PC-3 (cell line): ENCODE measurements at regions not wholly inside any gene's neighbourhood (a gene's known extent, or its start where the extent isn't known, plus 50 kb on each side); places are given as distances from the start of the nearest gene placed in this dataset.

Source experiments
- ATAC-seq: fragments of 200-7000 bp; cut with Tn5 transposase; 2 replicates; pipeline ENCODE4 v1.9.1; 2020; ENCODE audit warnings: mild to moderate bottlenecking, moderate library complexity
- BruUV-seq: library from RNA; stranded (reverse); fragments of 400-500 nt; replicated peaks from 2 replicates; lab custom pipeline; 2021; lab: Mats Ljungman, UMichigan
- CTCF ChIA-PET: fragments of 300-600 bp; sonication (Branson Sonifier 250); formaldehyde crosslinking; loops from one replicate; lab custom pipeline; 2022; ENCODE audit warnings: antibody characterized with exemption; lab: Charles Lee
- POLR2A ChIA-PET: fragments of 300-600 bp; sonication (Branson Sonifier 250); formaldehyde crosslinking; loops from one replicate; lab custom pipeline; 2022; ENCODE audit warnings: antibody characterized with exemption; ENCODE audit not compliant: unreplicated experiment; lab: Charles Lee
- DNase-seq: peaks from one replicate; pipeline ENCODE4 v3.0.0-alpha.2; 2015
- H2AFZ ChIP-seq: fragments of 300-600 bp; sonication (generic); 2 replicates; pipeline ENCODE4 v1.6.0; 2016; ENCODE audit warnings: antibody characterized with exemption, low read length
- H3F3A ChIP-seq: fragments of 300-600 bp; sonication (generic); one replicate; pipeline ENCODE4 v1.6.0; 2017; ENCODE audit warnings: antibody characterized with exemption, low read length, control low read depth, mild to moderate bottlenecking; ENCODE audit not compliant: unreplicated experiment
- H3K27ac ChIP-seq: fragments of 300-600 bp; sonication (generic); 2 replicates; pipeline ENCODE4 v1.5.1; 2016; ENCODE audit warnings: mild to moderate bottlenecking, low read length
- H3K27me3 ChIP-seq: fragments of 300-600 bp; sonication (generic); 2 replicates; pipeline ENCODE4 v1.6.1; 2016; ENCODE audit warnings: low read length, mixed read lengths
- H3K36me3 ChIP-seq: fragments of 300-600 bp; sonication (generic); 2 replicates; pipeline ENCODE4 v1.6.1; 2016; ENCODE audit warnings: low read depth, mixed run types, low read length, mixed read lengths
- H3K4me1 ChIP-seq: fragments of 300-600 bp; sonication (generic); 2 replicates; pipeline ENCODE4 v1.5.1; 2016; ENCODE audit warnings: low read length; ENCODE audit not compliant: insufficient read depth
- H3K4me2 ChIP-seq: fragments of 300-600 bp; sonication (generic); 2 replicates; pipeline ENCODE4 v1.6.0; 2016; ENCODE audit warnings: low read length
- H3K4me3 ChIP-seq: fragments of 300-600 bp; sonication (generic); 2 replicates; pipeline ENCODE4 v1.5.1; 2016; ENCODE audit warnings: mild to moderate bottlenecking, low read length, mixed read lengths
- H3K79me2 ChIP-seq: fragments of 300-600 bp; sonication (generic); 2 replicates; pipeline ENCODE4 v1.6.1; 2017; ENCODE audit warnings: low read length, mixed read lengths
- H3K9ac ChIP-seq: fragments of 300-600 bp; sonication (generic); 2 replicates; pipeline ENCODE4 v1.6.0; 2016; ENCODE audit warnings: mild to moderate bottlenecking, low read length
- H3K9me2 ChIP-seq: fragments of 300-600 bp; sonication (generic); replicated peaks from 2 replicates; pipeline ENCODE4 v1.6.1; 2016; ENCODE audit warnings: mixed run types, low read length, mixed read lengths
- H3K9me3 ChIP-seq: fragments of 300-600 bp; sonication (generic); 2 replicates; pipeline ENCODE4 v1.6.1; 2016; ENCODE audit warnings: low read length, mixed read lengths
- H4K20me1 ChIP-seq: fragments of 300-600 bp; sonication (generic); 2 replicates; pipeline ENCODE4 v1.6.1; 2016; ENCODE audit warnings: low read length, mixed read lengths
- EZH2 ChIP-seq: fragments of 300-600 bp; sonication (generic); IDR thresholded peaks from one replicate; pipeline ENCODE4 v1.6.1; 2017; ENCODE audit warnings: antibody characterized with exemption, mild to moderate bottlenecking, low read length; ENCODE audit not compliant: unreplicated experiment
- EZH2phosphoT487 ChIP-seq: fragments of 300-600 bp; sonication (generic); IDR thresholded peaks from 2 replicates; pipeline ENCODE4 v1.6.1; 2018; ENCODE audit warnings: mild to moderate bottlenecking, antibody characterized with exemption, low read length, borderline replicate concordance
- intact Hi-C: fragments of 100-400 bp; cut with micrococcal nuclease; formaldehyde crosslinking; loops from 2 replicates; pipeline ENCODE4 v1.9.0; 2023
- TF ChIP-seq, protein P1 (sequence below): fragments of 300-600 bp; sonication (generic); conservative IDR thresholded peaks from 2 replicates; pipeline ENCODE4 v1.5.1; 2017; ENCODE audit warnings: antibody characterized with exemption, low read depth, mild to moderate bottlenecking, low read length

GRCh38 chr1:72482736-72483413 lies 200.5 kb upstream of the NEGR1 start:
- Histone ChIP-seq H3K27ac (no peak overlapping the region), H3K9ac (no peak overlapping the region), H3K4me1 (no peaks in the 10 kb centered on the region), H3K79me2 (no peaks in the 10 kb centered on the region), H3K4me3 (no peak overlapping the region), H3K4me2 (no peak overlapping the region), H2AFZ (no peak overlapping the region), H3F3A (no peaks in the 10 kb centered on the region), H3K27me3 (no peaks in the 10 kb centered on the region), H3K9me3 (no peaks in the 10 kb centered on the region), H4K20me1 (no peaks in the 10 kb centered on the region), H3K36me3 (no peaks in the 10 kb centered on the region), H3K9me2 (no peaks in the 10 kb centered on the region)
- intact Hi-C loops, result no loop called here
- ATAC-seq (no peak), DNase-seq (no peak)
- CTCF ChIA-PET, result no interaction called here
- TF ChIP-seq EZH2phosphoT487 (no peak), EZH2 (no peak)
- TF ChIP-seq, protein P1, sequence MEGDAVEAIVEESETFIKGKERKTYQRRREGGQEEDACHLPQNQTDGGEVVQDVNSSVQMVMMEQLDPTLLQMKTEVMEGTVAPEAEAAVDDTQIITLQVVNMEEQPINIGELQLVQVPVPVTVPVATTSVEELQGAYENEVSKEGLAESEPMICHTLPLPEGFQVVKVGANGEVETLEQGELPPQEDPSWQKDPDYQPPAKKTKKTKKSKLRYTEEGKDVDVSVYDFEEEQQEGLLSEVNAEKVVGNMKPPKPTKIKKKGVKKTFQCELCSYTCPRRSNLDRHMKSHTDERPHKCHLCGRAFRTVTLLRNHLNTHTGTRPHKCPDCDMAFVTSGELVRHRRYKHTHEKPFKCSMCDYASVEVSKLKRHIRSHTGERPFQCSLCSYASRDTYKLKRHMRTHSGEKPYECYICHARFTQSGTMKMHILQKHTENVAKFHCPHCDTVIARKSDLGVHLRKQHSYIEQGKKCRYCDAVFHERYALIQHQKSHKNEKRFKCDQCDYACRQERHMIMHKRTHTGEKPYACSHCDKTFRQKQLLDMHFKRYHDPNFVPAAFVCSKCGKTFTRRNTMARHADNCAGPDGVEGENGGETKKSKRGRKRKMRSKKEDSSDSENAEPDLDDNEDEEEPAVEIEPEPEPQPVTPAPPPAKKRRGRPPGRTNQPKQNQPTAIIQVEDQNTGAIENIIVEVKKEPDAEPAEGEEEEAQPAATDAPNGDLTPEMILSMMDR, result no peak
- POLR2A ChIA-PET, result no interaction called here
- BruUV-seq, result no TSS peak

DNA sequence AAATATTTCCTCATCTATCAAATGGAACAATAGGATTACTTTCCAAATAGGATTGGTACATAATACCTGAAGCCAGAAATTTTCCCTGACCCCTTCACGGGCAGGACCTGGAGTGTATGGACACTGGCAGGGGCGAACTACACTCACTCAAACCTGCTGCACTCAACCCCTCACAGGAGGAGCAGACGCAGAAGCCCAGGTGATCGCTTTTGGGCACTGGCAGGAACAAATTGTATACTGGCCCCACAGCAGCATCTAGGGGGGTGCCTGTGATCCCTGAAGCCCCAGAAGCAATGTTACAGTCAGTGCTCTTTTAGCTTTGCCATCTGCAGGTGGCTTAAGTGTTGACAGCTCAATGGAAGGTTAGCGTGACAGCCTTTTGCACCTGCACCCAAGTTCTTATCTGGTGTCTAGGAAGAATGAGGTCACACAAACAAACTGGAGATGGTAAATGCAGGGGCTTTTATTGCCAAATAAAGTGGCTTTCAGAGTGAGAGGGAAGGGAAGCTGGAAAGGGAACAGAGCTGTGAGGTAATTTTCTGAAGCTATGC lies 199.2 kb upstream of the NEGR1 start:
- Histone ChIP-seq H3K79me2 (no peaks in the 10 kb centered on the region), H3K27me3 (no peaks in the 10 kb centered on the region), H3K4me3 (no peak overlapping the region), H3K9me2 (no peaks in the 10 kb centered on the region), H3K27ac (no peak overlapping the region), H3F3A (no peaks in the 10 kb centered on the region), H3K9ac (no peak overlapping the region), H3K9me3 (no peaks in the 10 kb centered on the region), H2AFZ (no peak overlapping the region), H4K20me1 (no peaks in the 10 kb centered on the region), H3K4me1 (no peaks in the 10 kb centered on the region), H3K4me2 (no peak overlapping the region), H3K36me3 (no peaks in the 10 kb centered on the region)
- TF ChIP-seq, protein P1, result no peak
- TF ChIP-seq EZH2phosphoT487 (no peak), EZH2 (no peak)
- intact Hi-C loops, result no loop called here
- DNase-seq, result no peak
- no peak for ATAC-seq
- ChIA-PET POLR2A (no interaction called here), CTCF (no interaction called here)
- BruUV-seq, result no TSS peak

DNA sequence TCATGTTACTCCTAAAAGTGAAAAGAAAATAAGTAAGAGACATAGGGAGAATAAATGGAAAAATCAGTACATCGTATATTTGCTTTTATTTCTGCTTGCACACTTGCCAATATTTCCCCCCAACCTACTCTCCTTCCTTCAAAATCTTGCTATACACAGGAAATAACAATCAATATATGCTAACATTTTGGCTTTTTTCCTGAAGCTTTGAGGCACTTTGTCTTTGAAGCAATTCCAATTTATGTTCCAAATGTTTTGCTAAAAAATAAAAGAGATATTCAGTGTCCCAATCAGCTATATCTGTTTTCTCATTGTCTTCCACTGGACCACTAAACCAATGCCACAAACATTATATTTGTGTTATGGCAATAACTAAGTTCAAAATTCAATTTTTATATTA lies 184.0 kb upstream of the NEGR1 start:
- intact Hi-C loops, result no loop called here
- H3K27me3 ChIP-seq, result no peaks in the 10 kb centered on the region
- TF ChIP-seq, protein P1, result no peak
- TF ChIP-seq EZH2, result no peak
- TF ChIP-seq EZH2phosphoT487, result no peak
- no peak for DNase-seq
- ChIA-PET CTCF (no interaction called here), POLR2A (no interaction called here)
- no peak for ATAC-seq
- H3F3A ChIP-seq, result no peaks in the 10 kb centered on the region
- H3K27ac ChIP-seq, result no peak overlapping the region
- no peaks in the 10 kb centered on the region for H3K79me2 ChIP-seq
- no peak overlapping the region for H3K9ac ChIP-seq
- no peak overlapping the region for H3K4me2 ChIP-seq
- no peaks in the 10 kb centered on the region for H4K20me1 ChIP-seq
- H3K4me1 ChIP-seq, result no peaks in the 10 kb centered on the region
- no peak overlapping the region for H3K4me3 ChIP-seq
- no peaks in the 10 kb centered on the region for H3K9me2 ChIP-seq
- no peaks in the 10 kb centered on the region for H3K9me3 ChIP-seq
- BruUV-seq, result no TSS peak
- H3K36me3 ChIP-seq, result no peaks in the 10 kb centered on the region
- H2AFZ ChIP-seq, result no peak overlapping the region
